ENCODE measurements at regions not wholly inside any gene's neighbourhood (a gene's known extent, or its start where the extent isn't known, plus 50 kb on each side); places are given as distances from the start of the nearest gene placed in this dataset.

- DNase-seq = no peak
These were observed 51.8 kb upstream of the RIPOR2 start for GRCh38 chr6:24987446-24988115.

- DNase-seq = no peak
These were observed 52.8 kb upstream of the RIPOR2 start for GRCh38 chr6:24988562-24988961.

- DNase-seq = no peak
These were observed 54.6 kb upstream of the RIPOR2 start for GRCh38 chr6:24990236-24990845.

GRCh38 chr6:24990944-24991809, 55.4 kb upstream of the RIPOR2 start:
- DNase-seq = no peak

- DNase-seq = peak; percentile 82 to 86
These were observed 56.2 kb upstream of the RIPOR2 start for GRCh38 chr6:24991810-24992467.

- DNase-seq = no peak
These were observed 59.1 kb upstream of the RIPOR2 start for GRCh38 chr6:24994812-24995211.

- DNase-seq = no peak
These were observed 59.5 kb upstream of the RIPOR2 start for GRCh38 chr6:24995270-24995669.

- no peak for DNase-seq
These were observed 60.6 kb upstream of the RIPOR2 start for GRCh38 chr6:24996269-24996836.

- DNase-seq = no peak
These were observed 61.5 kb upstream of the RIPOR2 start for GRCh38 chr6:24997231-24997630.

- no peak for DNase-seq
These were observed 62.1 kb upstream of the RIPOR2 start for GRCh38 chr6:24997905-24998304.

- DNase-seq = no peak
These were observed 66.7 kb upstream of the RIPOR2 start for GRCh38 chr6:25002326-25003091.

GRCh38 chr6:25004357-25004756, 68.6 kb upstream of the RIPOR2 start:
- no peak for DNase-seq

GRCh38 chr6:25005010-25005409, 69.2 kb upstream of the RIPOR2 start:
- DNase-seq = no peak

GRCh38 chr6:25006075-25006474, 70.3 kb upstream of the RIPOR2 start:
- DNase-seq = no peak

- peak; percentile 80 for DNase-seq
These were observed 70.8 kb upstream of the RIPOR2 start for GRCh38 chr6:25006565-25007001.

GRCh38 chr6:25007269-25007699, 71.5 kb upstream of the RIPOR2 start:
- peak; percentile 49 to 58 for DNase-seq

- DNase-seq = no peak
These were observed 73.1 kb upstream of the RIPOR2 start for GRCh38 chr6:25008707-25009392.

- no peak for DNase-seq
These were observed 73.6 kb upstream of the RIPOR2 start for GRCh38 chr6:25009393-25009710.

GRCh38 chr6:25010176-25010575, 74.4 kb upstream of the RIPOR2 start:
- no peak for DNase-seq

- no peak for DNase-seq
These were observed 75.3 kb upstream of the RIPOR2 start for GRCh38 chr6:25010902-25011625.

GRCh38 chr6:25012657-25013056, 76.9 kb upstream of the RIPOR2 start:
- no peak for DNase-seq
